ENCODE measurements at regions not wholly inside any gene's neighbourhood (a gene's known extent, or its start where the extent isn't known, plus 50 kb on each side); places are given as distances from the start of the nearest gene placed in this dataset.

GRCh38 chr18:41537666-41538065 is 417.4 kb upstream of the PIK3C3 start:
- no peak for DNase-seq

GRCh38 chr18:41532344-41533086 is 422.5 kb upstream of the PIK3C3 start:
- DNase-seq, result no peak

- DNase-seq, result no peak
Measured at GRCh38 chr18:41530970-41531369, 424.1 kb upstream of the PIK3C3 start.

GRCh38 chr18:41529093-41529492 is 425.9 kb upstream of the PIK3C3 start:
- DNase-seq, result no peak

GRCh38 chr18:41526054-41526453 is 429.0 kb upstream of the PIK3C3 start:
- no peak for DNase-seq

GRCh38 chr18:41524674-41525470 is 430.2 kb upstream of the PIK3C3 start:
- DNase-seq, result no peak

- DNase-seq, result no peak
Measured at GRCh38 chr18:41517142-41517541, 437.9 kb upstream of the PIK3C3 start.

GRCh38 chr18:41513438-41513837 is 441.6 kb upstream of the PIK3C3 start:
- DNase-seq, result no peak

GRCh38 chr18:41504316-41504715 is 450.7 kb upstream of the PIK3C3 start:
- no peak for DNase-seq

GRCh38 chr18:41501848-41502247 is 453.2 kb upstream of the PIK3C3 start:
- no peak for DNase-seq

- DNase-seq, result no peak
Measured at GRCh38 chr18:41499345-41499744, 455.7 kb upstream of the PIK3C3 start.

GRCh38 chr18:41490861-41491260 is 464.2 kb upstream of the PIK3C3 start:
- no peak for DNase-seq

- DNase-seq, result no peak
Measured at GRCh38 chr18:41486575-41486974, 468.5 kb upstream of the PIK3C3 start.

GRCh38 chr18:41484069-41484468 is 471.0 kb upstream of the PIK3C3 start:
- no peak for DNase-seq

GRCh38 chr18:41482501-41482900 is 472.5 kb upstream of the PIK3C3 start:
- DNase-seq, result no peak

- DNase-seq, result no peak
Measured at GRCh38 chr18:41466436-41467160, 488.4 kb upstream of the PIK3C3 start.

- DNase-seq, result no peak
Measured at GRCh38 chr18:41465386-41465785, 489.6 kb upstream of the PIK3C3 start.

GRCh38 chr18:41464278-41464677 is 490.8 kb upstream of the PIK3C3 start:
- no peak for DNase-seq

- DNase-seq, result no peak
Measured at GRCh38 chr18:41462946-41463345, 492.1 kb upstream of the PIK3C3 start.

- no peak for DNase-seq
Measured at GRCh38 chr18:41461114-41461513, 493.9 kb upstream of the PIK3C3 start.

- DNase-seq, result no peak
Measured at GRCh38 chr18:41459656-41460055, 495.4 kb upstream of the PIK3C3 start.

GRCh38 chr18:41458376-41458775 is 496.7 kb upstream of the PIK3C3 start:
- DNase-seq, result no peak

GRCh38 chr18:41457765-41458326 is 497.2 kb upstream of the PIK3C3 start:
- DNase-seq, result no peak

All from activated effector memory CD4-positive, alpha-beta T cell treated with anti-CD3 and anti-CD28 coated beads, Interleukin-2, amount 50 U/mL, for 16 hours (primary cell).